KBM-7 (cell line): ENCODE measurements at regions not wholly inside any gene's neighbourhood (a gene's known extent, or its start where the extent isn't known, plus 50 kb on each side); places are given as distances from the start of the nearest gene placed in this dataset.

ENCODE experiments used
- DNase-seq: peaks from one replicate; pipeline ENCODE4 v3.0.0-alpha.2; 2015
- in situ Hi-C: fragments of 300-500 bp; cut with MboI; formaldehyde crosslinking; loops from 2 replicates; pipeline ENCODE4 v1.14.3; 2020; ENCODE audit warnings: low sequenced_read_pairs, low pct_unique_long_range_greater_than_20kb, mixed read lengths

GRCh38 chr17:12507026-12507595 is 158.6 kb upstream of the MYOCD start:
- no peak for DNase-seq
- in situ Hi-C loops, result no loop called here

- no peak for DNase-seq
- in situ Hi-C loops, result no loop called here
Measured at GRCh38 chr17:12509801-12510200, 155.9 kb upstream of the MYOCD start.

GRCh38 chr17:12510535-12510934 is 155.2 kb upstream of the MYOCD start:
- in situ Hi-C loops, result no loop called here
- no peak for DNase-seq

- DNase-seq, result no peak
- in situ Hi-C loops, result no loop called here
Measured at GRCh38 chr17:12512694-12513355, 152.9 kb upstream of the MYOCD start.

- no peak for DNase-seq
- in situ Hi-C loops, result no loop called here
Measured at GRCh38 chr17:12514596-12514995, 151.1 kb upstream of the MYOCD start.

- no peak for DNase-seq
- in situ Hi-C loops, result no loop called here
Measured at GRCh38 chr17:12519956-12520594, 145.6 kb upstream of the MYOCD start.

- no peak for DNase-seq
- in situ Hi-C loops, result no loop called here
Measured at GRCh38 chr17:12521416-12521815, 144.3 kb upstream of the MYOCD start.

GRCh38 chr17:12522336-12522735 is 143.4 kb upstream of the MYOCD start:
- no peak for DNase-seq
- in situ Hi-C loops, result no loop called here

GRCh38 chr17:12522743-12523183 is 142.9 kb upstream of the MYOCD start:
- no peak for DNase-seq
- in situ Hi-C loops, result no loop called here

- DNase-seq, result no peak
- in situ Hi-C loops, result no loop called here
Measured at GRCh38 chr17:12523244-12523643, 142.4 kb upstream of the MYOCD start.

- no peak for DNase-seq
- in situ Hi-C loops, result no loop called here
Measured at GRCh38 chr17:12528036-12528435, 137.7 kb upstream of the MYOCD start.

GRCh38 chr17:12530161-12530560 is 135.5 kb upstream of the MYOCD start:
- DNase-seq, result no peak
- in situ Hi-C loops, result no loop called here

- DNase-seq, result no peak
- in situ Hi-C loops, result no loop called here
Measured at GRCh38 chr17:12536021-12536420, 129.7 kb upstream of the MYOCD start.

- in situ Hi-C loops, result no loop called here
- DNase-seq, result no peak
Measured at GRCh38 chr17:12536472-12536871, 129.2 kb upstream of the MYOCD start.

- DNase-seq, result no peak
- in situ Hi-C loops, result no loop called here
Measured at GRCh38 chr17:12537436-12537835, 128.3 kb upstream of the MYOCD start.

- no peak for DNase-seq
- in situ Hi-C loops, result no loop called here
Measured at GRCh38 chr17:12538003-12538402, 127.7 kb upstream of the MYOCD start.

- DNase-seq, result peak; percentile 52
- in situ Hi-C loops, result no loop called here
Measured at GRCh38 chr17:12545877-12546513, 119.7 kb upstream of the MYOCD start.

GRCh38 chr17:12546983-12547382 is 118.7 kb upstream of the MYOCD start:
- no peak for DNase-seq
- in situ Hi-C loops, result no loop called here

- no peak for DNase-seq
- in situ Hi-C loops, result no loop called here
Measured at GRCh38 chr17:12547831-12548230, 117.9 kb upstream of the MYOCD start.

GRCh38 chr17:12548558-12548957 is 117.1 kb upstream of the MYOCD start:
- in situ Hi-C loops, result no loop called here
- DNase-seq, result no peak
